Esophagus (tissue), 2 donors: ENCODE measurements at regions not wholly inside any gene's neighbourhood (a gene's known extent, or its start where the extent isn't known, plus 50 kb on each side); places are given as distances from the start of the nearest gene placed in this dataset.

Experiments
- H3K27ac ChIP-seq, 2 donors: one replicate each; pipeline ENCODE4 v1.5.1; 2013; ENCODE audit warnings: low read depth in 2 of 2, mild to moderate bottlenecking in 2 of 2, inconsistent platforms in 1 of 2, low read length in 1 of 2, moderate library complexity in 1 of 2
- H3K27me3 ChIP-seq, 2 donors: one replicate each; pipeline ENCODE4 v1.6.1; 2013; ENCODE audit warnings: low read length in 2 of 2, control low read depth in 1 of 2, mild to moderate bottlenecking in 1 of 2; ENCODE audit not compliant: insufficient read depth in 2 of 2, control insufficient read depth in 1 of 2
- H3K36me3 ChIP-seq, 2 donors: one replicate each; pipeline ENCODE4 v1.6.1; 2013; ENCODE audit warnings: low read length in 1 of 2; ENCODE audit not compliant: control insufficient read depth in 2 of 2, insufficient read depth in 2 of 2
- H3K4me1 ChIP-seq, 2 donors: one replicate each; pipeline ENCODE4 v1.6.1; 2013; ENCODE audit warnings: low read length in 1 of 2; ENCODE audit not compliant: control insufficient read depth in 2 of 2, insufficient read depth in 2 of 2
- H3K4me3 ChIP-seq, 2 donors: one replicate each; pipeline ENCODE4 v1.5.1; 2013; ENCODE audit warnings: low read length in 2 of 2, mild to moderate bottlenecking in 2 of 2, low read depth in 1 of 2, moderate library complexity in 1 of 2
- H3K9me3 ChIP-seq, 2 donors: one replicate each; pipeline ENCODE4 v1.6.1; 2013; ENCODE audit warnings: mild to moderate bottlenecking in 2 of 2, low read depth in 1 of 2, low read length in 1 of 2, moderate library complexity in 1 of 2; ENCODE audit not compliant: control insufficient read depth in 2 of 2, insufficient read depth in 1 of 2
- whole genome bisulfite sequencing, 2 donors: extraction: QIAGEN DNeasy Blood & Tissue Kit; methylation state at CpG; one replicate each; pipeline ENCODE4 v1.1.7; 2013; 5-methylcytosine and 5-hydroxymethylcytosine counted together
- donor health status: healthy with polysubstance abuse.
- donor health status: Bipolar disorder and iron deficiency.

DNA sequence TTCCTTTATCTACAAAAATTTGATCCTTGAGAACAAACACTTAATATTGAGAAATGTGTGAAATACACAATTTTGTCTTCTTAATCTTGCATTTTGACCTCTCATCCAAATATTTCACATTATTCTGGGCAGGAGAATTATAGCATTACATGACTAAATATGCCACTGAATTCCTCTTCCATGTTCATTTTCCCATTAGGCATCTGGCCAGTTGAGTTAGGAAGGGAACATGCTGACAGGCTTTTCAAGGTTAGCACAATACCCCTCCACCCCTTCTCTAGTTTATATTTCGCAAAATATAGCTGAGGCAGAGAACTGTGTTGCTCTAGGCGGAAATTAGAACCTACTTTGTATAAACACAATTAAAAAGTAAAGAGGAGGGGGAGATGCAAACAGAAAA lies 271.7 kb upstream of the ZC3H12C start:
- no peaks in the 10 kb centered on the region for H3K4me1 ChIP-seq
- no peak overlapping the region for H3K27ac ChIP-seq
- no peaks in the 10 kb centered on the region for H3K9me3 ChIP-seq
- no peak overlapping the region for H3K4me3 ChIP-seq
- H3K36me3 ChIP-seq = no peaks in the 10 kb centered on the region
- WGBS, 2 donors = 54 to 71% methylated on average over 2 of the region's 2 CpGs
- H3K27me3 ChIP-seq = no peaks in the 10 kb centered on the region

- no peaks in the 10 kb centered on the region for H3K27me3 ChIP-seq
- WGBS, 2 donors = 83 to 85% methylated on average over 6 of the region's 6 CpGs
Observed at GRCh38 chr11:109822436-109823102, 270.6 kb upstream of the ZC3H12C start.

GRCh38 chr11:109828387-109828786 lies 264.8 kb upstream of the ZC3H12C start:
- H3K9me3 ChIP-seq = no peaks in the 10 kb centered on the region
- 42 to 45% methylated on average over 1 of the region's 1 CpG for WGBS, 2 donors
- no peak overlapping the region for H3K27ac ChIP-seq
- H3K27me3 ChIP-seq = no peaks in the 10 kb centered on the region
- H3K36me3 ChIP-seq = no peaks in the 10 kb centered on the region
- H3K4me3 ChIP-seq = no peak overlapping the region
- H3K4me1 ChIP-seq = no peaks in the 10 kb centered on the region

More at GRCh38 chr11:109822436-109823102, 270.6 kb upstream of the ZC3H12C start:
- Histone ChIP-seq H3K36me3 (no peaks in the 10 kb centered on the region), H3K9me3 (no peaks in the 10 kb centered on the region), H3K4me3 (no peak overlapping the region), H3K4me1 (no peaks in the 10 kb centered on the region), H3K27ac (no peak overlapping the region)

DNA sequence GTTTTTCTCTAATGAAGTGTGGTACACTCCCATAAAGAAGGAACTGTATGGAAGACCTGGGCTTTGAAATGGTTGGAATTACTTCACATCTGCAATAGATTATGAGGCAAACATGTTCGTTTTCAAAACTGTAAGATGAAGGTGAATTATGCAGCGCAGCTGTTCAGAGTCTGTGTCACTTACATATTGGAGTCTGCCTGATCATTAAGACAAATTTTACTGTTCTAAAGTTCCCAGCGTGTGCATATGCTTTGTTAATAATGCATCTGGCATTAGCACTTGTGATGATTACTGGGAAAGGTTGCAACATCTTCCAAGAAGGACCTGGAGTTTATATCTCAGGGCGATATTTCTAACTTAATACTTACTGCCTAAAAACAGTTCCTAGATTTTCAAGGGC lies 255.2 kb upstream of the ZC3H12C start:
- Histone ChIP-seq H3K27me3 (no peaks in the 10 kb centered on the region), H3K4me1 (no peaks in the 10 kb centered on the region), H3K9me3 (no peaks in the 10 kb centered on the region), H3K36me3 (no peaks in the 10 kb centered on the region), H3K27ac (no peak overlapping the region), H3K4me3 (no peak overlapping the region)
- whole genome bisulfite sequencing, 2 donors = 63 to 76% methylated on average over 4 of the region's 4 CpGs

DNA sequence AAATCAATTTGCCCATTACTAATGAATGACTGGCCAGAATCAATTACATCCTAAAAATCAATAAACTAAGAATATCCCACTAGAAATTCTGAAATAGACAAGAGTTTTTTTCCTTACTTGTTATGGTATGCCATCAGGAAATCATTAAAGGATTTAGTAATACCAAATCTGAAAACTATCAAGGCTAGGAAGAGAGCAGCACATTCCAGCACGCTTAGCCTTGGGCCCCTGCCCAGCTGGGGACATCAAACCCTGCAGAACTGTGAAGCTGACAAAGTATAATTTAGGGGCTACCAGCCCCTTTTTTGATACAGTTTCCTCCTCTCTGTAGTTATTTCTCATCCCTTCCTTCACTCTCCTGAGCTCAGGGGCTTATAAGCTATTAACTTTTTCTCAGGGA lies 247.8 kb upstream of the ZC3H12C start:
- H3K27ac ChIP-seq = no peak overlapping the region
- H3K4me1 ChIP-seq = no peaks in the 10 kb centered on the region
- no peaks in the 10 kb centered on the region for H3K36me3 ChIP-seq
- H3K9me3 ChIP-seq = no peaks in the 10 kb centered on the region
- no peaks in the 10 kb centered on the region for H3K27me3 ChIP-seq
- WGBS, 2 donors = 37 to 46% methylated on average over 1 of the region's 1 CpG
- no peak overlapping the region for H3K4me3 ChIP-seq

DNA sequence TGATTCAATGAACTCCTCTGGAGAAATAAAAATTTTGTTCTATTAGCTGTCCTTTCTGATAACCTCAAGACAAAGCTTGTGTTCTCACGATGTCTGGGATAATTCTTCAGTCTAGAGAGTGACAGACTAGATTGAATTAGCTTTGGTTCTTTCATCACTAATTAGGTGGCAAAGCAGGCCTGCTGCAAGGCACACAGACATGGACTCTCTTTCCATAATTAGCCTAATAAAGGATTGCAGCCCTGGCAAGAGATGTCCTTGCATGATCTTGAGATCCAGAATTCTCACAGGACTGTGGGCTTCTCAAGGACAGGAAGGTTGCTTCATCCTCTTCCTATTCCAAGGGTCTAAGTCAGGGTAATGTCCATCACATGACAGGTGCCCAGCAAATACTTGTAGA lies 245.6 kb upstream of the ZC3H12C start:
- H3K9me3 ChIP-seq = no peaks in the 10 kb centered on the region
- no peaks in the 10 kb centered on the region for H3K4me1 ChIP-seq
- no peaks in the 10 kb centered on the region for H3K27me3 ChIP-seq
- H3K36me3 ChIP-seq = no peaks in the 10 kb centered on the region
- 63 to 66% methylated on average over 1 of the region's 1 CpG for WGBS, 2 donors
- no peak overlapping the region for H3K27ac ChIP-seq
- H3K4me3 ChIP-seq = no peak overlapping the region

GRCh38 chr11:109849051-109849450 lies 244.1 kb upstream of the ZC3H12C start:
- Histone ChIP-seq H3K9me3 (no peaks in the 10 kb centered on the region), H3K27ac (no peak overlapping the region), H3K4me1 (no peaks in the 10 kb centered on the region), H3K4me3 (no peak overlapping the region), H3K27me3 (no peaks in the 10 kb centered on the region), H3K36me3 (no peaks in the 10 kb centered on the region)
- 91 to 93% methylated on average over 3 of the region's 3 CpGs for WGBS, 2 donors

GRCh38 chr11:109849946-109850345 lies 243.2 kb upstream of the ZC3H12C start:
- no peaks in the 10 kb centered on the region for H3K27me3 ChIP-seq
- no peaks in the 10 kb centered on the region for H3K9me3 ChIP-seq
- no peaks in the 10 kb centered on the region for H3K36me3 ChIP-seq
- no peaks in the 10 kb centered on the region for H3K4me1 ChIP-seq
- no peak overlapping the region for H3K4me3 ChIP-seq
- 79 to 80% methylated on average over 5 of the region's 5 CpGs for WGBS, 2 donors
- no peak overlapping the region for H3K27ac ChIP-seq

DNA sequence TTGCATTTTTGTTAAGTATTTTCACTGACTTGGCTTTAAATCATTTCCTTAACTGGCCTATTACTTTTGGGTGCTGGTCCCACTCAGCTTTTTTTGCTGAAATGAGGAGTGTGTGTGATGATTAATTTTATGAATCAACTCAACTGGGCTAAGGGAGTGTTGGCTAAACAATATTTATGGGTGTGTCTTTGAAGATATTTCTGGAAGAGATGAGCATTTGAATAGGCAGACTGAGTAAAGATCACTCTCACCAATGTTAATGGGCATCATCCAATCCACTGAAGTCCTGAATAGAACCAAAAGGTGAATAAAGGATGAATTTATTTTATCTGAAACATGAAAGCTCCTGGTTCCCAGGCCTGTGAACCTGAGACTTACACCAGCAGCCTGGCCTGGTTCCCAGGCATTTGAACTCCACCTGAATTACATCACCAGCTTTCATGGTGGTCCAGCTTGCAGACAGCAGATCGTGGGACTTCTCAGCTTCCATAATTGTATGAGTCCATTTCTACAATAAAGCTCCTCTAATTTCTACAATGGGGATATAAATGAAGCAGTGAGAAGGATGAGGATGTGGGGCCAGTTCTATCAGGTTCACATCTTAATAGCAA lies 241.3 kb upstream of the ZC3H12C start:
- Histone ChIP-seq H3K4me1 (no peaks in the 10 kb centered on the region), H3K27ac (no peak overlapping the region), H3K27me3 (no peaks in the 10 kb centered on the region), H3K4me3 (no peak overlapping the region), H3K9me3 (no peaks in the 10 kb centered on the region), H3K36me3 (no peaks in the 10 kb centered on the region)
- 36 to 52% methylated on average over 1 of the region's 1 CpG for WGBS, 2 donors

- no peaks in the 10 kb centered on the region for H3K36me3 ChIP-seq
- H3K27me3 ChIP-seq = no peaks in the 10 kb centered on the region
- H3K27ac ChIP-seq = no peak overlapping the region
- WGBS, 2 donors = 70% methylated on average over 5 of the region's 5 CpGs
- no peaks in the 10 kb centered on the region for H3K4me1 ChIP-seq
- no peak overlapping the region for H3K4me3 ChIP-seq
- no peaks in the 10 kb centered on the region for H3K9me3 ChIP-seq
Observed at GRCh38 chr11:109853156-109853776, 239.9 kb upstream of the ZC3H12C start.
